ENCODE measurements at regions not wholly inside any gene's neighbourhood (a gene's known extent, or its start where the extent isn't known, plus 50 kb on each side); places are given as distances from the start of the nearest gene placed in this dataset.

DNA sequence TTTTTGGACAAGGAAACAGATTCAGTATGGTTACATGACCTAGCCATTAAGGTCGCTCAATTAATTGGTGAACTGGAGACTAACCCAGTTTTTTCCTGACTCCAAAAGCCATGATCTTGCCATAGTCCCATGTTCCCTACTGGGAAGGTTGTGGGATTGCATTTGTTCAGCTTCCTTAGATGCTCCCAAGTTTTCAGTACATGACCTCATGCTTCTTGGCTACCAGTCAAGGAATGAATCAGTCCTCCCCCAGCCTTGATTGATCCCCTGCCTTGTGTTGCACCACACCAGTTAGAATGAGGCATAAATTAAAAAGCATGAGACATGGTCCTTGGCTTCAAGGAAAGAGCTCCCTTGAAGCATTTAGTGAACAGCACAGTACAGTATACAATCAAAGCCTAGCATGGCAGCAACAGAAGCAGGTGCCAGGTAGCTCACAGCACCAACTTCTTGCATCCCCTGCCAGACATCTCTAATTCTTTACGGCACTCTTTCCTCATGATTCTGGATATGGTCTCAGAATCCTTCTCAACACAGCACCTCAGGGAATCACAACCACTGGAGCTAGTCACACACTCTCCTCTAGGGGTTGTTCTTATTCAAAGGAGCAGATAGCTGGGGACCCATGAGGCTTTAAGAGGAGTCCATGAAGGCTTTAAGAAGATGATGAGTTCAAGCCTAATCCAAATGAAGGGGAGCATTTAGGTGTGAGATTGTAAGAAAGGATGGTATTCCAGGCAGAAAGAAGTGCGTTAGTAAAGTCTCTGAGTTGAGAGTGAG lies 295.5 kb upstream of the CLINT1 start:
- TF ChIP-seq EZH2 (IDR thresholded peaks at IDR 0.05; ENCODE audit: borderline replicate concordance, control insufficient read depth, low read depth, low read length) = no peak
- no peak for TF ChIP-seq PML (IDR thresholded peaks at IDR 0.05; ENCODE audit: low read length)
- TF ChIP-seq, protein P1, sequence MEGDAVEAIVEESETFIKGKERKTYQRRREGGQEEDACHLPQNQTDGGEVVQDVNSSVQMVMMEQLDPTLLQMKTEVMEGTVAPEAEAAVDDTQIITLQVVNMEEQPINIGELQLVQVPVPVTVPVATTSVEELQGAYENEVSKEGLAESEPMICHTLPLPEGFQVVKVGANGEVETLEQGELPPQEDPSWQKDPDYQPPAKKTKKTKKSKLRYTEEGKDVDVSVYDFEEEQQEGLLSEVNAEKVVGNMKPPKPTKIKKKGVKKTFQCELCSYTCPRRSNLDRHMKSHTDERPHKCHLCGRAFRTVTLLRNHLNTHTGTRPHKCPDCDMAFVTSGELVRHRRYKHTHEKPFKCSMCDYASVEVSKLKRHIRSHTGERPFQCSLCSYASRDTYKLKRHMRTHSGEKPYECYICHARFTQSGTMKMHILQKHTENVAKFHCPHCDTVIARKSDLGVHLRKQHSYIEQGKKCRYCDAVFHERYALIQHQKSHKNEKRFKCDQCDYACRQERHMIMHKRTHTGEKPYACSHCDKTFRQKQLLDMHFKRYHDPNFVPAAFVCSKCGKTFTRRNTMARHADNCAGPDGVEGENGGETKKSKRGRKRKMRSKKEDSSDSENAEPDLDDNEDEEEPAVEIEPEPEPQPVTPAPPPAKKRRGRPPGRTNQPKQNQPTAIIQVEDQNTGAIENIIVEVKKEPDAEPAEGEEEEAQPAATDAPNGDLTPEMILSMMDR (IDR thresholded peaks at IDR 0.05 in 2 of 3, conservative IDR thresholded peaks at IDR 0.05 in 1 of 3; ENCODE audit: control insufficient read depth in 2 of 3, extremely low read depth in 1 of 3, insufficient read depth in 1 of 3, low read depth in 3 of 3, low read length in 3 of 3) = no peak
- no peak for TF ChIP-seq JUND (IDR thresholded peaks at IDR 0.05; ENCODE audit: low read depth, low read length)
- TF ChIP-seq EP300 (IDR thresholded peaks at IDR 0.05; ENCODE audit: borderline replicate concordance in 1 of 2, control insufficient read depth in 1 of 2, low read depth in 2 of 2, low read length in 2 of 2) = no peak
- TF ChIP-seq HDAC2 (IDR thresholded peaks at IDR 0.05) = no peak
- no peak for TF ChIP-seq YY1 (IDR thresholded peaks at IDR 0.05; ENCODE audit: low read depth, low read length)
- TF ChIP-seq, protein P2, sequence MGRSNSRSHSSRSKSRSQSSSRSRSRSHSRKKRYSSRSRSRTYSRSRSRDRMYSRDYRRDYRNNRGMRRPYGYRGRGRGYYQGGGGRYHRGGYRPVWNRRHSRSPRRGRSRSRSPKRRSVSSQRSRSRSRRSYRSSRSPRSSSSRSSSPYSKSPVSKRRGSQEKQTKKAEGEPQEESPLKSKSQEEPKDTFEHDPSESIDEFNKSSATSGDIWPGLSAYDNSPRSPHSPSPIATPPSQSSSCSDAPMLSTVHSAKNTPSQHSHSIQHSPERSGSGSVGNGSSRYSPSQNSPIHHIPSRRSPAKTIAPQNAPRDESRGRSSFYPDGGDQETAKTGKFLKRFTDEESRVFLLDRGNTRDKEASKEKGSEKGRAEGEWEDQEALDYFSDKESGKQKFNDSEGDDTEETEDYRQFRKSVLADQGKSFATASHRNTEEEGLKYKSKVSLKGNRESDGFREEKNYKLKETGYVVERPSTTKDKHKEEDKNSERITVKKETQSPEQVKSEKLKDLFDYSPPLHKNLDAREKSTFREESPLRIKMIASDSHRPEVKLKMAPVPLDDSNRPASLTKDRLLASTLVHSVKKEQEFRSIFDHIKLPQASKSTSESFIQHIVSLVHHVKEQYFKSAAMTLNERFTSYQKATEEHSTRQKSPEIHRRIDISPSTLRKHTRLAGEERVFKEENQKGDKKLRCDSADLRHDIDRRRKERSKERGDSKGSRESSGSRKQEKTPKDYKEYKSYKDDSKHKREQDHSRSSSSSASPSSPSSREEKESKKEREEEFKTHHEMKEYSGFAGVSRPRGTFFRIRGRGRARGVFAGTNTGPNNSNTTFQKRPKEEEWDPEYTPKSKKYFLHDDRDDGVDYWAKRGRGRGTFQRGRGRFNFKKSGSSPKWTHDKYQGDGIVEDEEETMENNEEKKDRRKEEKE (IDR thresholded peaks at IDR 0.05) = no peak
- TF ChIP-seq POLR2A (IDR thresholded peaks at IDR 0.05; ENCODE audit: low read depth, low read length) = no peak
- TF ChIP-seq JUNB (IDR thresholded peaks at IDR 0.05) = no peak
- TF ChIP-seq, protein P3, sequence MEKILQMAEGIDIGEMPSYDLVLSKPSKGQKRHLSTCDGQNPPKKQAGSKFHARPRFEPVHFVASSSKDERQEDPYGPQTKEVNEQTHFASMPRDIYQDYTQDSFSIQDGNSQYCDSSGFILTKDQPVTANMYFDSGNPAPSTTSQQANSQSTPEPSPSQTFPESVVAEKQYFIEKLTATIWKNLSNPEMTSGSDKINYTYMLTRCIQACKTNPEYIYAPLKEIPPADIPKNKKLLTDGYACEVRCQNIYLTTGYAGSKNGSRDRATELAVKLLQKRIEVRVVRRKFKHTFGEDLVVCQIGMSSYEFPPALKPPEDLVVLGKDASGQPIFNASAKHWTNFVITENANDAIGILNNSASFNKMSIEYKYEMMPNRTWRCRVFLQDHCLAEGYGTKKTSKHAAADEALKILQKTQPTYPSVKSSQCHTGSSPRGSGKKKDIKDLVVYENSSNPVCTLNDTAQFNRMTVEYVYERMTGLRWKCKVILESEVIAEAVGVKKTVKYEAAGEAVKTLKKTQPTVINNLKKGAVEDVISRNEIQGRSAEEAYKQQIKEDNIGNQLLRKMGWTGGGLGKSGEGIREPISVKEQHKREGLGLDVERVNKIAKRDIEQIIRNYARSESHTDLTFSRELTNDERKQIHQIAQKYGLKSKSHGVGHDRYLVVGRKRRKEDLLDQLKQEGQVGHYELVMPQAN (conservative IDR thresholded peaks at IDR 0.05) = no peak
- TF ChIP-seq, protein P4, sequence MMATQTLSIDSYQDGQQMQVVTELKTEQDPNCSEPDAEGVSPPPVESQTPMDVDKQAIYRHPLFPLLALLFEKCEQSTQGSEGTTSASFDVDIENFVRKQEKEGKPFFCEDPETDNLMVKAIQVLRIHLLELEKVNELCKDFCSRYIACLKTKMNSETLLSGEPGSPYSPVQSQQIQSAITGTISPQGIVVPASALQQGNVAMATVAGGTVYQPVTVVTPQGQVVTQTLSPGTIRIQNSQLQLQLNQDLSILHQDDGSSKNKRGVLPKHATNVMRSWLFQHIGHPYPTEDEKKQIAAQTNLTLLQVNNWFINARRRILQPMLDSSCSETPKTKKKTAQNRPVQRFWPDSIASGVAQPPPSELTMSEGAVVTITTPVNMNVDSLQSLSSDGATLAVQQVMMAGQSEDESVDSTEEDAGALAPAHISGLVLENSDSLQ (IDR thresholded peaks at IDR 0.05) = no peak
- TF ChIP-seq, protein P5, sequence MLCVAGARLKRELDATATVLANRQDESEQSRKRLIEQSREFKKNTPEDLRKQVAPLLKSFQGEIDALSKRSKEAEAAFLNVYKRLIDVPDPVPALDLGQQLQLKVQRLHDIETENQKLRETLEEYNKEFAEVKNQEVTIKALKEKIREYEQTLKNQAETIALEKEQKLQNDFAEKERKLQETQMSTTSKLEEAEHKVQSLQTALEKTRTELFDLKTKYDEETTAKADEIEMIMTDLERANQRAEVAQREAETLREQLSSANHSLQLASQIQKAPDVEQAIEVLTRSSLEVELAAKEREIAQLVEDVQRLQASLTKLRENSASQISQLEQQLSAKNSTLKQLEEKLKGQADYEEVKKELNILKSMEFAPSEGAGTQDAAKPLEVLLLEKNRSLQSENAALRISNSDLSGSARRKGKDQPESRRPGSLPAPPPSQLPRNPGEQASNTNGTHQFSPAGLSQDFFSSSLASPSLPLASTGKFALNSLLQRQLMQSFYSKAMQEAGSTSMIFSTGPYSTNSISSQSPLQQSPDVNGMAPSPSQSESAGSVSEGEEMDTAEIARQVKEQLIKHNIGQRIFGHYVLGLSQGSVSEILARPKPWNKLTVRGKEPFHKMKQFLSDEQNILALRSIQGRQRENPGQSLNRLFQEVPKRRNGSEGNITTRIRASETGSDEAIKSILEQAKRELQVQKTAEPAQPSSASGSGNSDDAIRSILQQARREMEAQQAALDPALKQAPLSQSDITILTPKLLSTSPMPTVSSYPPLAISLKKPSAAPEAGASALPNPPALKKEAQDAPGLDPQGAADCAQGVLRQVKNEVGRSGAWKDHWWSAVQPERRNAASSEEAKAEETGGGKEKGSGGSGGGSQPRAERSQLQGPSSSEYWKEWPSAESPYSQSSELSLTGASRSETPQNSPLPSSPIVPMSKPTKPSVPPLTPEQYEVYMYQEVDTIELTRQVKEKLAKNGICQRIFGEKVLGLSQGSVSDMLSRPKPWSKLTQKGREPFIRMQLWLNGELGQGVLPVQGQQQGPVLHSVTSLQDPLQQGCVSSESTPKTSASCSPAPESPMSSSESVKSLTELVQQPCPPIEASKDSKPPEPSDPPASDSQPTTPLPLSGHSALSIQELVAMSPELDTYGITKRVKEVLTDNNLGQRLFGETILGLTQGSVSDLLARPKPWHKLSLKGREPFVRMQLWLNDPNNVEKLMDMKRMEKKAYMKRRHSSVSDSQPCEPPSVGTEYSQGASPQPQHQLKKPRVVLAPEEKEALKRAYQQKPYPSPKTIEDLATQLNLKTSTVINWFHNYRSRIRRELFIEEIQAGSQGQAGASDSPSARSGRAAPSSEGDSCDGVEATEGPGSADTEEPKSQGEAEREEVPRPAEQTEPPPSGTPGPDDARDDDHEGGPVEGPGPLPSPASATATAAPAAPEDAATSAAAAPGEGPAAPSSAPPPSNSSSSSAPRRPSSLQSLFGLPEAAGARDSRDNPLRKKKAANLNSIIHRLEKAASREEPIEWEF (IDR thresholded peaks at IDR 0.05; ENCODE audit: insufficient replicate concordance, low read depth, low read length) = no peak
